ENCODE measurements at regions not wholly inside any gene's neighbourhood (a gene's known extent, or its start where the extent isn't known, plus 50 kb on each side); places are given as distances from the start of the nearest gene placed in this dataset.

DNA sequence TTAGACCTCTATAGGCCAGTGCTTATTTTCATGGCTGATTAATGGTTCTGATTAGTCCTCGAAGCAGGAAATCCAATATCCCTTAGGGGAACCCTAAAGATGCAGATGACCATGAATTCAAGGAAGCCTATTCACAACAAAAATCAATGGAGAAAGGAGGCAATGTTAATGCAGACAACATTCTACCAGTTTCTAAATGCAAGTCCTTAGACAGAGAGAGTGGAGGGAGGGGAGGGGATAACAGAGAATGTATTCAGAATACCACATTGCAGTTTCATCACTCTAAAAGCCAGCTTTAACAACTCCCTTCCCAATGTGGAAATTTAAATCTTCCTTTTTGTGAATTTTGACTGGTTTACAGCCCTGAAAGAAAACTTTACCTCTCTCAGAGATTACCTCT lies 87.1 kb upstream of the POU3F2 start:
- H3K9me3 Mint-ChIP-seq, result peaks cover 6% of the 10 kb centered on the region; the same call in 1 of the 2 replicates
- no peak for DNase-seq
- H3K27ac Mint-ChIP-seq, result no peak overlapping the region
- H3K27me3 Mint-ChIP-seq (ENCODE audit: insufficient read depth), result peaks cover 4% of the 10 kb centered on the region; the same call in 1 of the 2 replicates
- no peaks in the 10 kb centered on the region; the same call in 1 of the 2 replicates for H3K4me1 Mint-ChIP-seq (ENCODE audit: low read depth)
- H3K4me3 Mint-ChIP-seq, result no peak overlapping the region
- TF ChIP-seq, protein P1, sequence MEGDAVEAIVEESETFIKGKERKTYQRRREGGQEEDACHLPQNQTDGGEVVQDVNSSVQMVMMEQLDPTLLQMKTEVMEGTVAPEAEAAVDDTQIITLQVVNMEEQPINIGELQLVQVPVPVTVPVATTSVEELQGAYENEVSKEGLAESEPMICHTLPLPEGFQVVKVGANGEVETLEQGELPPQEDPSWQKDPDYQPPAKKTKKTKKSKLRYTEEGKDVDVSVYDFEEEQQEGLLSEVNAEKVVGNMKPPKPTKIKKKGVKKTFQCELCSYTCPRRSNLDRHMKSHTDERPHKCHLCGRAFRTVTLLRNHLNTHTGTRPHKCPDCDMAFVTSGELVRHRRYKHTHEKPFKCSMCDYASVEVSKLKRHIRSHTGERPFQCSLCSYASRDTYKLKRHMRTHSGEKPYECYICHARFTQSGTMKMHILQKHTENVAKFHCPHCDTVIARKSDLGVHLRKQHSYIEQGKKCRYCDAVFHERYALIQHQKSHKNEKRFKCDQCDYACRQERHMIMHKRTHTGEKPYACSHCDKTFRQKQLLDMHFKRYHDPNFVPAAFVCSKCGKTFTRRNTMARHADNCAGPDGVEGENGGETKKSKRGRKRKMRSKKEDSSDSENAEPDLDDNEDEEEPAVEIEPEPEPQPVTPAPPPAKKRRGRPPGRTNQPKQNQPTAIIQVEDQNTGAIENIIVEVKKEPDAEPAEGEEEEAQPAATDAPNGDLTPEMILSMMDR (IDR thresholded peaks at IDR 0.05), result no peak
- H3K36me3 Mint-ChIP-seq (ENCODE audit: low read depth), result no peaks in the 10 kb centered on the region

DNA sequence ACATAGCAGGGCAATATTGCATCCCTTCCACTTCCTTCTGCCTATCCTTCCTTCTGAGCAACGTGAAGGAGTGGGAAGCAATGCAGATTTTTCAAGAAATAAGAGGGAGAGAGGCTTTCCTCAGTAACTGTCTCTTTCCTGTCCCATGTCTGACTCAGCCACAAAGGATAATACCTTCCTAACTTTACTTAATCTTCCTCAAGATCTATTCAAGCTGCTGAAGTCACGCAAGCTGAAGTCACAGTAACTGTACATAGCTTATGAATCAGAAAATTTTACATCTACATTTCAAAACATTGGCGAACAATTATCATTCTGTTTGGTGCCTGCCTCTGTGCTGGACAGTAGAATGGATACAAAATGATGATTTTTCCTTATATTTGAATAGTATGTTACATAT lies 86.4 kb upstream of the POU3F2 start:
- Mint-ChIP-seq H3K27ac (no peak overlapping the region; the same call in 1 of the 2 replicates), H3K4me3 (no peak overlapping the region; the same call in 1 of the 2 replicates), H3K4me1 (ENCODE audit: low read depth) (no peaks in the 10 kb centered on the region; the same call in 1 of the 2 replicates), H3K27me3 (ENCODE audit: insufficient read depth) (peaks cover 4% of the 10 kb centered on the region; the same call in 1 of the 2 replicates), H3K9me3 (peaks cover 6% of the 10 kb centered on the region; the same call in 1 of the 2 replicates), H3K36me3 (ENCODE audit: low read depth) (no peaks in the 10 kb centered on the region; the same call in 1 of the 2 replicates)
- TF ChIP-seq, protein P1 (IDR thresholded peaks at IDR 0.05), result no peak
- DNase-seq, result peak; percentile 47

DNA sequence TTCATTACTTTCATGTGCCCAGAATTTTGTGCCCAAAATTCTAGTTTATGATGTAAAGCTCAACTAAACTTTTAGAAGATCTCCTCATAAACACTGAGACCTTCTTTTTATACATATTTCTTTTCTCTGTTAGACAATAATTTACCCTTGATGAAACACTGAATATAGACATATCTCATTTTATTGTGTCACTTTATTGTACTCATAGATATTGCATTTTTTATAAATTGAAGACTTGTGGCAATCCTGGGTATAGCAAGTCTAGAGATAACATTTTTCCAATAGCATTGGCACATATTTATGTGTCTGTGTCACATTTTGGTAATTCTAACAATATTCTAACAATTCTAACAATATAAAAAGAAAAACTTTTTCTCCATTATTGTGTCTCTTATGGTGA lies 74.9 kb upstream of the POU3F2 start:
- Mint-ChIP-seq H3K4me1 (ENCODE audit: low read depth) (no peaks in the 10 kb centered on the region), H3K36me3 (ENCODE audit: low read depth) (no peaks in the 10 kb centered on the region), H3K27me3 (ENCODE audit: insufficient read depth) (peaks cover 2% of the 10 kb centered on the region; the same call in 1 of the 2 replicates), H3K9me3 (peaks cover 5% of the 10 kb centered on the region), H3K4me3 (no peak overlapping the region), H3K27ac (no peak overlapping the region)
- no peak for DNase-seq
- TF ChIP-seq, protein P1 (IDR thresholded peaks at IDR 0.05), result peak; percentile 37; the same call in 1 of the 2 replicates

DNA sequence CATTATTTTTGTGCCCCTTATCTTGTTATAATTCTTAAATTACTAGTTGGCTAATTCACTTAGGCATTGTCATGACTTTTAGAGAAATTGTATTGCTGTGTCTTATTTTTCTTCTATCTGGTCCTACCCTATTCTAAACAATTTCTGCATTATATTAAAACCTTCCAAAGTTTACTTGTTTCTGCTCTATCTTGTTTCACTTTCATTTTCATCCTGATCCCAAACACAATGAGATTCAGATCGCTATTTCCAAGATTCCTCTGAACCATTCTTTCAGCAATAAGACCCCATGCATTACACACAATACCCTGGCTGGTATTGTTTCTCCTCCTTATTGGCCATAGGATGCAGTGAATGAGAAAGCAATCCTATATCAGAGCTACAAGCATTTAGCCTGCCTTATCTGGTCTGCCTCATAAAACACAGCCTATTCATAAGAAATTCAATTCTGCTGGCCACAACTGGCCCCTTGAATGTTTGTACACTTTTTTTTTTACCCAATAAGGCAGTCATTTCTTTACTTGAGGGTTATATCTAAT lies 69.9 kb upstream of the POU3F2 start:
- Mint-ChIP-seq H3K36me3 (ENCODE audit: low read depth) (no peaks in the 10 kb centered on the region), H3K9me3 (peaks cover 5% of the 10 kb centered on the region), H3K27ac (no peak overlapping the region), H3K27me3 (ENCODE audit: insufficient read depth) (no peaks in the 10 kb centered on the region), H3K4me1 (ENCODE audit: low read depth) (no peaks in the 10 kb centered on the region), H3K4me3 (peak overlapping the region; percentile 79)
- DNase-seq, result no peak
- TF ChIP-seq, protein P1 (IDR thresholded peaks at IDR 0.05), result no peak

DNA sequence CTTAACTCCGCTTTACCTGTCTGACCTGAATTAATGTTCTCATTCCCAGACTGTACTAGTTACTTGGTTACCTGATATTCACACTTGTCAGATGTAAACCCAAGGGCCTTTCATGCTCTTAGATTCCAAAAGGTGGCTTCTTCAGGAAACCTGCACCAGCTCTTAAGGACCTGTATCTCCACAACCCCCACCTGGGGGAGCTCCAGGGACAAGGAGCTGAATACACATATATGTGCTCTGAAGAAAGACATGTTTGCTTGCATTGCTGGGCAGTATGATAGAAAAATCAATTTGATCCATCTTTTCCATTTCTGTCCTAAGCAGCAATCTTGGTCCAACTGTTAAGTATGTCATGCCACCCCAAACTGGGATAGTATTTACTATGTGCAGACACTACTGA lies 64.8 kb upstream of the POU3F2 start:
- TF ChIP-seq, protein P1 (IDR thresholded peaks at IDR 0.05), result peak; percentile 19; the same call in 1 of the 2 replicates
- no peak for DNase-seq
- peaks cover 3% of the 10 kb centered on the region for H3K27me3 Mint-ChIP-seq (ENCODE audit: insufficient read depth)
- H3K9me3 Mint-ChIP-seq, result no peaks in the 10 kb centered on the region
- H3K4me1 Mint-ChIP-seq (ENCODE audit: low read depth), result no peaks in the 10 kb centered on the region
- no peaks in the 10 kb centered on the region for H3K36me3 Mint-ChIP-seq (ENCODE audit: low read depth)
- H3K4me3 Mint-ChIP-seq, result no peak overlapping the region
- H3K27ac Mint-ChIP-seq, result no peak overlapping the region
